G401.6 (cell line): ENCODE measurements at regions not wholly inside any gene's neighbourhood (a gene's known extent, or its start where the extent isn't known, plus 50 kb on each side); places are given as distances from the start of the nearest gene placed in this dataset.
"Not testable (repeated sequence)": the region's sequence is repeated elsewhere in the genome, so short reads cannot be mapped to it uniquely, and the experiment has no call there.

Source experiments
- FAIRE-seq: peaks from 2 replicates; lab custom pipeline; 2012; peaks lifted over from hg19 to GRCh38; lab: Jason Lieb, UNC

DNA sequence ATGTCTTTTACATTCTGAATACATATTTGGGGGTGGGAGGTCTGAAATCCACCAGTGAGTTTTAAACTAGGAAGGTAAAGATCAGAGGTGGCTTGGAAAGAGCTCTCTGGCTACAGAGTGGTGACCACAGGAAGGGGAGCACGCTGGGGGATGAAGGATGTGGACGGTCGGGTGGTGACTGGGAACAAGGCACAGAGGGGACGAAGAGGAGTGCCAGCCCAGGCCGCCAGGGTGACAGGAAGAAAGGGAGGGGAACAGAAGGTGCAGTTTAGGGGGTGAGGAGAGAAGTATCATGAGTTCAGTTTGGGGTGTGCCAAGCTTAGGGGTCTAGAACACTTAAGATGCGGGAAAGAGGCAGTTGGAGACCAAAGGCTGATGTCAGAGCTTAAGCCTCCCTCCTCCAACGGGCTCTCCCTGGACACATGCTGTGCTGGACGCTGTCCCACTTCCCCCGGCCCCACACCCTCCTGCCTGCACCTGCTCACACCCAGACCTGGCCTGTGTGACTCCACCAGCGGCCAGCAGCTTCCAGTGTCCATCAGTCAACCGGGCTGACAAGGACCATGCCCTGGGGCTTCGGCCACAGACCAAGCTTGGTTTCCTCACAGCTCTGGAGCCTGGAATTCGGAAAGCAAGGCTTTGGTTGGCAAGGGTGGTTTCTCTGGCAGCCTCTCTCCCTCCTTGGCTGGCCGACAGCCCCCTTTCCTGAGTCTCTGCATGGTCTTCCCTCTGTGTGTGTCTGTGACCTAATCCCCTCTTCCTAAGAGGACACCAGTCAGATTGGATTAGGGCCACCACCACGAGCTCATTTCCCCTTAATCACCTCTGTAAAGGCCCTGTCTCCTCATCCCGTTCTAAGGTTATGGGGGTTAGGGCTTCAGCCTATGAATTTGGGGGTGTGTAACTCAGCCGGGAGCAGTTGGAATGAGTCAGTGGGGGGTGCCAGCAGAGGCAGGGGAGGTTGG lies 120.4 kb upstream of the IQSEC1 start:
- FAIRE-seq: no peak

DNA sequence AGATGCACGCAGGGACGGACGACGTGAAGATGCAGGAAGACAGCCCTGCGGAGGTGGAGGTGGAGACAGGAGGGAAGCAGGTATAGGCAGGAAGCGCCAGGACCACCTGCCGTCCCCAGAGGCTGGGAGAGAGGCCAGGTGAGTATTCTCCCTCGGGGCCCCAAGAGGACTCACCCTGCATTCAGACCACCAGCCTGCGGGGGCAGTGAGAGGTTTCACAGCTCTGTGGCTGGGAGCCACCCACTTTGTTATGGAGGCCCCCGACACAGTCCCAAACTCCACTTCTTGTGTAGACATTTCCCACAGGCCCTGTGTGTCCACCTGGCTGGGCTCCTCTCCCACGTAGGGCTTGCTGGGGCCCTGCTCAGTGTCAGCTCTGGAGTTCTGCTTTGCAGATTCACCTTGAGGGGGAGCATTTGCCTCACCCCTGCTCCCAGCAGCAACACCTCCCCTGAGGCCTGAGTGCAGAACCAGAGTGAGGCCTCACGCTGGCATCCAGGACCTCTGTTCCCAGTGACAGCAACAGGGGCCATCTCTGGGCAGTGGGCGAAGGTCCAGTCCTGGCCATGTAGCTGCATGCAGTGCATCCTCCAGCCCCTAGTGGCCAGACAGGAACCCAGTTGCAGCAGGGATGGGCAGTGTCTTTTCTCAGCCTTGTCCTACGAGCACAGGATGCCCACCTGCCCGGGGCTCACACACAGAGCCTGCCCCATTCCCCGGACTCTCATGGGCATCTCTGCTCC lies 119.4 kb upstream of the IQSEC1 start:
- no peak for FAIRE-seq

GRCh38 chr3:13191016-13191415 lies 117.8 kb upstream of the IQSEC1 start:
- no peak for FAIRE-seq

GRCh38 chr3:13190378-13190765 lies 117.1 kb upstream of the IQSEC1 start:
- FAIRE-seq: no peak

DNA sequence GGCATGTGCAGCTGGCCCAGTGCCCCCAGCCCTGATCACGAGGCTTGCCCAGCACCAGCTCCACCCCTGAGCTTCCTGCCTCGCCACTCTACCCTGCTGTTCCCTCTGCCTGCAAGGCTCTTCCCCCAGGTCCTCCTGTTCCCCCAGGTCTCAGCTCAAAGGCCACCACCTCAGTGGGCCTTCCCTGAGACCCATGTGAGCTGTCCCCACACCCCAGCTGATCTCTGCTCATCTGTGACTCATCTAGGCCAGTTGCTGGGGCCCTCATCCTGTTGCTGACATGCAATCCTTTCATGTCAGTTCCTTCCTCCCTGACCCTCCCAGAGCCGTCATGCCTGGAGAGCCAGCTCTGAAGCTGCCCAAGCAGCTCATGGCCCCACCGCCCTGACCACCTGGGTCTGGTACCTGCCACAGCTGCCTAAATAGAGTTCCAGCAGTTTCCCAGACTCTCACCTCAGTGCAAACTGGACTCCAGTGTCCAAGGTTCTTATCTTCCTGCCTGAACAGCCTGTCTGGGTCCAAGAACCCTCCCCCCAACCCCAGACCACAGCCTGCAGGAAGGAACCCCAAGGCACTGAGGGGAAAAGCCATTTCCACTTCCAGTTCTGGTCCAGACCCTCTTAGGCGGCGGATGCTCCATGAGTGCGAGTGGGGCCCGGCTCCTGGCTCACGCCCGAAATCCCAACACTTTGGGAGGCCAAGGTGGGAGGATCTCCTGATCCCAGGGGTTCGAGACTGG lies 116.6 kb upstream of the IQSEC1 start:
- no peak for FAIRE-seq

DNA sequence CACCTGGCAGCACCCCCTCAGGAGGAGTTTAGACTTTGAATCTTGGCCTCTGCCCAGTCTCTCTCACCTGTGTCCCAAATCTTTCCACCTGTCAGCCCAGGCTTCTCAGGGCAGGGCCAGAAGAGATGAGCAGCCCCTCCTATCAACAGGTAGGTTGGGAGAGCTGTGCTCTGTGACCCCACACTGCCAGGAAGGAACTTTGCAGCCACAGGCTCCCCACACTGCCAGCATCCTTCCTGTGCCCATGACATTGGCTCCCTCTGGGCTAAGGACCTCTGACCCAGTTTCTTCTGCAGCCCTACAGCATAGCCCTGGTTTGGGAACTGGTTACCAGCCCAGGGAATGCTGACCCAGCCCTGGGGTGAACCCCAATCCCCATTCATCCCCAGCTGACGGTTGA lies 115.7 kb upstream of the IQSEC1 start:
- FAIRE-seq: no peak

DNA sequence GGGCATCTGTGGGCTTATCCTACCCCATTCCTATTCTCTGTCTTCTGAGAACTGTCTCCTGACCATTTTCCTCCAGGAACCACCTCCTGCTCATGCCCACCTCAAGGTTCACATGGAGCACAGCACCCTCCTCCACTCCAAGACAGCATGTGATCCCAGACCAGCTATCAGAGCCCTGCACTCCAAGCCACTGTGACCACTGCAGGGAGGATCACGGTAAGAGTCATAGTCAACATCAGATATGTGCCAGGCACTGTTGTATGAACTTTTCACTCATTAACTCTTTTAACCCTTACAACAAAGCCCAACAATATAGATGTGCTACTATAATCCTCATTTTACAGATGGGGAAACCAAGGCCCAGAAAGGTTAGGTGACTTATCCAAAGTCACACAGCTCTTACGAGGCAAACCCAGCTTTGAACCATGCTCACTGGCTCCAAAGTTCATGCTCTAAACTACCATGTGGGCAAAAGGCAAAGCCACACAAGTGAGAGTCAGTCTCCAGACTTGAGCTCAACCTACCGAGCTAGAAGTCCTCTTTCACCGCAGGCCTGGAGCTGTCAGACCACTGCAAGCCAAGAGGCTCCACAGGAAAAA lies 115.1 kb upstream of the IQSEC1 start:
- no peak for FAIRE-seq

DNA sequence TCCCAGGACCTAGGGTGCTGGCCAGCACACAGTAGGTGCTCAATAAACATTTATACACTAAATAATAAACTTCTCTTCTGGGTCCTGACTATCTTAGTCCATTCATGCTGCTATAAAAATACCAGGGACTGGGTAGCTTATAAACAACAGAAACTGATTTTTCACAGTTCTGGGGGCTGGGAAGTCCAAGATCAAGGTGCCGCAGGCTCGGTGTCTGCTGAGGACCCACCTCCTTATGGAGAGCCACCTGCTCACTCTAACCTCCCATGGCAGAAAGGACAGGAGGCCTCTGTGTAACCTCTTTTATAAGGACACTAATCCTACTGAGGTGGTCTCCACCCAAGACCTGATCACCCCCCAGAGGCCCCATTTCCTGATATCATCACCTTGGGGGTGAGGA lies 114.4 kb upstream of the IQSEC1 start:
- no peak for FAIRE-seq

GRCh38 chr3:13186435-13186815 lies 113.2 kb upstream of the IQSEC1 start:
- FAIRE-seq: no peak

DNA sequence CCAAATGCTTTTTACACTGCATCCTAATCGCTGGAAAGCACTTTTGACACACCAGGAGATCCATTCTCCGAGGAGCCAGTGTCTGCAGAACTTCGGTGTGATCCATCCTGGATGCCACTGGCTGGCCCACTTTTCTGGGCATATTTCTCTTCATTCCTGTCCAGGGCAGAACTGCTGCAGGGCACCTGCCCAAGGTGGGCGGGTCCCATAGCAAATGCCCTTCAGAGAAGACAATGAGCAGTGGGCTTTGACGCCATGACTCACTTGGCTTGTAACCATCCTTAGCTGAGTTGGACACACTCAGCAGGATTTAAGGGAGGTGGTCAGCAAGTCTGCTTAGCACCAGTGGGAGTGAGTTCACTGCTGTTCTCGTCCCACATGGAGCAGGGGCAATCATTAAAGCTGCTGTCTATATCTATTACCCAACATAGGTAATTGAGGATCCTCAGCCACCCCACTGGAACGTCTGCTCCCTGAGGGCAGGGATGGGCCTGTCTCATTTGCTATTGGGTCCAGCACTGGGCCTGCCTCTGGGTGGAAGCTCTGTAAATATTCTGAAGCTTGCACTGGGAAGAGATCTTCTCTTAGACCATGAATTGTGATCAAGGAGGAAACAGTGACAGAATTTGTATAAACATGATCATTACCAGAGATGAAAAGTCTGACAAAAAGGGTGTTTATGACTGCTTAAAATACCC lies 112.7 kb upstream of the IQSEC1 start:
- FAIRE-seq: no peak

GRCh38 chr3:13179582-13180210 lies 106.5 kb upstream of the IQSEC1 start:
- FAIRE-seq: not testable (repeated sequence)

GRCh38 chr3:13179181-13179580 lies 106.0 kb upstream of the IQSEC1 start:
- no peak for FAIRE-seq

DNA sequence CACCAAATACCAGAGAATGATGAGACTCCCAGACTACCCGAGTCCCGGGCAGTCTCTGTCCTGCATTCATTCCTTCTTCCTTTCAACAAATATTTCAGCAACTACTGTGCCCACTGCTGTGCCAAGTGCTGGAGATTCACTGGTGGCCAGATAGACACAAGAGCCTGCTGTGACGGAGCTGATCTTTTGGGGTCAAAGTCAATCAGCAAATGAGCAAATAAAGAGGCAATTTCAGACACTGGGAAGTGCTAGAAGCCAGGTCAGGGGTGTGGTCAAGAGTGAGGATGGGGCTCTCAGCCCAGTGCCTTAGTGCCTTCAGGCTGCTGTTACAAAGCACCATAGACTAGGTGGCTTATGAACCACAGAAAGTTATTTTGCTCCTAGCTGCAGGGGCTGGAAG lies 104.9 kb upstream of the IQSEC1 start:
- FAIRE-seq: no peak

DNA sequence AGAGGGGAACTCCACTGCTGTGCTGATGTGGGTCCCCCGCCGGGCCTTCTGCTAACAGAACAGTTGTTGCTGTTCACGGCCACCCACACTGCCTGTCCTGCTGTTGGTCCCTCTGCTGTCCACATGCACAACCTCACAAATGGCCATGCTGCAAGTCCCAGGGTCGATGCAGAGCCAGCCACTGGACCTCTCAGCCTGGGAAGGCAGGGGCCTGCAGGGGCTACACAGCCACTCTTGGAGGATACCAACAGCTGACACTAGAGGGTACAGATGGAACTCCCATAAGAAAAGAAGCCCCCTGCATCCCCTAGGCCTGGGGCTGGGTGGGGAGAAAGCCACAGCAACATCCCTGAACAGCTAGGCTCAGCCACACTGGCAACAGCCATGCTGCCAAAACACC lies 104.4 kb upstream of the IQSEC1 start:
- no peak for FAIRE-seq

- FAIRE-seq: no peak
Measured at GRCh38 chr3:13177236-13177635, 104.0 kb upstream of the IQSEC1 start.

GRCh38 chr3:13176445-13176844 lies 103.2 kb upstream of the IQSEC1 start:
- no peak for FAIRE-seq

DNA sequence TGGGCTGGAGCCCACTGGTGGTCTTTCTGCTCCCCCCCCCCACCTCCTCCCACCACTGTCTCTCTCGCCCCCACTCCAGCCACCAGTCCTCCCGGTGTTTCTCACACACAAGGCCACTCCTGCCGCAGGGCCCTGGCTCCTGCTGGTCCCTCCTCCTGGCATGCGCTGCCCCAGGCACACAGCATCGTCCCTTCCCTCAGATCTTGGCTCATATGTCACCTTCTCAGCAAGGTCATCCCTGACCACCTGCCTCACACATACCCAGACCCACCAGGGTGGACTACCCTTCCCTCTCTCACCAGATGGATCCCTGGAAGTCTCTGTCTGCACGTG lies 101.5 kb upstream of the IQSEC1 start:
- FAIRE-seq: no peak

DNA sequence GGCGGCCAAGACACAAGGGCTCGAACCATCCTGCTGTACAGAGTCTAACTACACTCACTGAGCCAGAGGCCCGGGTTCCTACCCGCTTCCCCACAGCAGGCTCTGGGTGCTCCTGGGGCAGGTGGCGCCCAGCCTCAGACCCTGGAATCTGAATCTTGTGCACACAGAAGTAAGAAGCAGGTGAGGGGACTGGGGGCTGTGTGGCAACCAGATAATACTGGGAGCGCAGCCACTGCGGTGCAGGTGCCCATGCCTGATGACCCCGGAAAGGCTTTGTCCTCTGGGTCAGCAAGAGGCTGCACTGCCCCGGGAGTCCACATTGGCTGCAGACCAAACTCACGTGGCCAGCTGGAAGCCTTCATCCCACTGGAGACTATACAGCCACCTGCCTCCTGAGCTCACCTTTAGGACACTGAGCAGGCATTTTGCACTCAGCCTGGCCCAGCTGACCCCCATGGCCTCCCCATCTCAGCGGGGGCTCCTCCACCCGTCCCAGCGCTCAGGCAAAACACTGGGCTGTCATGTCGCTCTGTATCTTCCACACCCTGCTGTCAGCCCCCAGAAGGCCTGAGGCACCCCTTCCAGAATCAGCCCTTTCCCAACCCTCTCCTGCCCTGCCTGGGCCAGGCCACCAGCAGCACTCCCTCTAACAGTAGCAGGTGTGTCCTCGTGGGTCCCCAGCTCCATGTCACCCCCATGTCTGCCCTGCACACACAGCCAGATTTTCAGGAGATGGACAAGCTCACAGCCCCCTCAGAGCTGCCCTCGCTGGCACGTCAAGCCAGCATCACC lies 101.0 kb upstream of the IQSEC1 start:
- no peak for FAIRE-seq

GRCh38 chr3:13173186-13173585 lies 100.0 kb upstream of the IQSEC1 start:
- FAIRE-seq: no peak

GRCh38 chr3:13172644-13173013 lies 99.4 kb upstream of the IQSEC1 start:
- FAIRE-seq: no peak
